Esophagus muscularis mucosa (tissue), 4 donors: ENCODE measurements at regions not wholly inside any gene's neighbourhood (a gene's known extent, or its start where the extent isn't known, plus 50 kb on each side); places are given as distances from the start of the nearest gene placed in this dataset.
"Not testable (repeated sequence)": the region's sequence is repeated elsewhere in the genome, so short reads cannot be mapped to it uniquely, and the experiment has no call there.

Experiments used
- CTCF ChIP-seq, 3 experiments: fragments of 200-600 bp in 2 of 3; fragments of 450-650 bp in 1 of 3; sonication (generic) in 2 of 3; IDR thresholded peaks; one replicate each; pipeline ENCODE4 v1.5.1; 2017 to 2019; ENCODE audit warnings: antibody characterized with exemption in 3 of 3, mild to moderate bottlenecking in 2 of 3, moderate library complexity in 1 of 3
- EP300 ChIP-seq: sonication (generic); formaldehyde crosslinking; IDR thresholded peaks from one replicate; pipeline ENCODE4 v1.6.1; 2017; ENCODE audit warnings: antibody characterized with exemption
- POLR2A ChIP-seq: fragments of 450-650 bp; IDR thresholded peaks from one replicate; pipeline ENCODE4 v1.6.1; 2017; ENCODE audit warnings: antibody characterized with exemption, moderate library complexity, mild to moderate bottlenecking, low read depth

- TF ChIP-seq CTCF (IDR thresholded peaks at IDR 0.05); POLR2A; EP300: not testable (repeated sequence)
Measured at GRCh38 chr9:25445721-25446120, 232.5 kb downstream of the TUSC1 start.
